ENCODE measurements at regions not wholly inside any gene's neighbourhood (a gene's known extent, or its start where the extent isn't known, plus 50 kb on each side); places are given as distances from the start of the nearest gene placed in this dataset.

GRCh38 chr6:138691595-138692057, 81.9 kb upstream of the CCDC28A start:
- no peak for TF ChIP-seq CTCF (conservative IDR thresholded peaks at IDR 0.05 in 1 of 2, IDR thresholded peaks at IDR 0.05 in 1 of 2; ENCODE audit: extremely low read depth in 1 of 2, insufficient read depth in 1 of 2, low read depth in 1 of 2, low read length in 2 of 2)
- TF ChIP-seq EZH2 (IDR thresholded peaks at IDR 0.05; ENCODE audit: borderline replicate concordance, low read length), result no peak

Data from mammary epithelial cell (primary cell).